HL-60 (cell line): ENCODE measurements at regions not wholly inside any gene's neighbourhood (a gene's known extent, or its start where the extent isn't known, plus 50 kb on each side); places are given as distances from the start of the nearest gene placed in this dataset.

ENCODE experiments used
- DNase-seq, 2 experiments: peaks; one replicate each; pipeline ENCODE4 v3.0.0-alpha.2; 2010 to 2020; ENCODE audit warnings: low read depth in 1 of 2, low spot score in 1 of 2
- H3K27ac ChIP-seq: fragments of 250-450 bp; sonication (Bioruptor Pico); replicated peaks from 2 replicates; pipeline ENCODE4 v1.5.1; 2020; ENCODE audit warnings: mild to moderate bottlenecking, moderate library complexity
- H3K27me3 ChIP-seq: fragments of 250-450 bp; sonication (Bioruptor Pico); 2 replicates; pipeline ENCODE4 v1.5.1; 2021; ENCODE audit warnings: mild to moderate bottlenecking, moderate library complexity; ENCODE audit not compliant: insufficient read depth, poor library complexity, severe bottlenecking
- H3K4me3 ChIP-seq: replicated peaks from 2 replicates; pipeline ENCODE4 v1.5.1; 2011; ENCODE audit warnings: mild to moderate bottlenecking, control low read depth, low read length; ENCODE audit not compliant: insufficient read depth
- CTCF ChIP-seq: IDR thresholded peaks from one replicate; pipeline ENCODE4 v1.5.1; 2011; ENCODE audit warnings: low read length, control low read depth, inconsistent platforms; ENCODE audit not compliant: insufficient read depth
- GABPA ChIP-seq: IDR thresholded peaks from 2 replicates; pipeline ENCODE4 v1.6.1; 2012; ENCODE audit warnings: low read depth
- POLR2AphosphoS5 ChIP-seq: IDR thresholded peaks from 2 replicates; pipeline ENCODE4 v1.6.1; 2012; ENCODE audit warnings: low read depth
- SPI1 ChIP-seq: IDR thresholded peaks from 2 replicates; pipeline ENCODE4 v1.6.1; 2012; ENCODE audit warnings: low read depth, mild to moderate bottlenecking, borderline replicate concordance
- TF ChIP-seq, protein P1 (sequence below): IDR thresholded peaks from 2 replicates; pipeline ENCODE4 v1.6.1; 2012; ENCODE audit warnings: low read depth; ENCODE audit not compliant: insufficient replicate concordance

GRCh38 chr12:90428881-90429280 lies 526.1 kb downstream of the CCER1 start:
- H3K4me3 ChIP-seq, result no peak overlapping the region
- no peaks in the 10 kb centered on the region for H3K27me3 ChIP-seq
- no peak for TF ChIP-seq CTCF
- TF ChIP-seq GABPA, result no peak
- no peak for DNase-seq
- no peak overlapping the region for H3K27ac ChIP-seq

- Histone ChIP-seq H3K27me3 (no peaks in the 10 kb centered on the region), H3K4me3 (no peak overlapping the region), H3K27ac (no peak overlapping the region)
- TF ChIP-seq SPI1 (no peak), POLR2AphosphoS5 (no peak), GABPA (no peak), CTCF (no peak)
- TF ChIP-seq, protein P1, sequence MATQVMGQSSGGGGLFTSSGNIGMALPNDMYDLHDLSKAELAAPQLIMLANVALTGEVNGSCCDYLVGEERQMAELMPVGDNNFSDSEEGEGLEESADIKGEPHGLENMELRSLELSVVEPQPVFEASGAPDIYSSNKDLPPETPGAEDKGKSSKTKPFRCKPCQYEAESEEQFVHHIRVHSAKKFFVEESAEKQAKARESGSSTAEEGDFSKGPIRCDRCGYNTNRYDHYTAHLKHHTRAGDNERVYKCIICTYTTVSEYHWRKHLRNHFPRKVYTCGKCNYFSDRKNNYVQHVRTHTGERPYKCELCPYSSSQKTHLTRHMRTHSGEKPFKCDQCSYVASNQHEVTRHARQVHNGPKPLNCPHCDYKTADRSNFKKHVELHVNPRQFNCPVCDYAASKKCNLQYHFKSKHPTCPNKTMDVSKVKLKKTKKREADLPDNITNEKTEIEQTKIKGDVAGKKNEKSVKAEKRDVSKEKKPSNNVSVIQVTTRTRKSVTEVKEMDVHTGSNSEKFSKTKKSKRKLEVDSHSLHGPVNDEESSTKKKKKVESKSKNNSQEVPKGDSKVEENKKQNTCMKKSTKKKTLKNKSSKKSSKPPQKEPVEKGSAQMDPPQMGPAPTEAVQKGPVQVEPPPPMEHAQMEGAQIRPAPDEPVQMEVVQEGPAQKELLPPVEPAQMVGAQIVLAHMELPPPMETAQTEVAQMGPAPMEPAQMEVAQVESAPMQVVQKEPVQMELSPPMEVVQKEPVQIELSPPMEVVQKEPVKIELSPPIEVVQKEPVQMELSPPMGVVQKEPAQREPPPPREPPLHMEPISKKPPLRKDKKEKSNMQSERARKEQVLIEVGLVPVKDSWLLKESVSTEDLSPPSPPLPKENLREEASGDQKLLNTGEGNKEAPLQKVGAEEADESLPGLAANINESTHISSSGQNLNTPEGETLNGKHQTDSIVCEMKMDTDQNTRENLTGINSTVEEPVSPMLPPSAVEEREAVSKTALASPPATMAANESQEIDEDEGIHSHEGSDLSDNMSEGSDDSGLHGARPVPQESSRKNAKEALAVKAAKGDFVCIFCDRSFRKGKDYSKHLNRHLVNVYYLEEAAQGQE, result no peak
- DNase-seq, result no peak
Observed at GRCh38 chr12:90428465-90428864, 526.5 kb downstream of the CCER1 start.

DNA sequence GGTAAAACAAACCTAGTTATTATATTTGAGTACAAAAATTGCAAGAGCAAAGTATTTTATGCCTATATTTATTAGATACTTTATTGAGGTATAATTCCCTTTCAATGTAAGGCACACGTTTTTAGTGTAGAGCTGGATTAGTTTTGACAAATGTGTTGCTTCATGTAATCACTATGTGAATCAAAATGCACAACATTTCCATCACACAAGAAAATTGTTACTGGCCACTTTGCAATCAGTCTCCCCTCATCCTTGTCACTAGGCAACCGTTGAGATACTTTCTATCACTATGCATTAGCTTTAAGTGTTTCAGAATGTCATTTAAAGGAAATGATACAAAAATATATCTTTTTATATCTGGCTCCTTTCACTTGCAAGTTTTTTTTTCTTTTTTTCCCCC lies 531.0 kb downstream of the CCER1 start:
- no peak overlapping the region for H3K4me3 ChIP-seq
- H3K27ac ChIP-seq, result no peak overlapping the region
- TF ChIP-seq GABPA, result no peak
- no peaks in the 10 kb centered on the region for H3K27me3 ChIP-seq
- DNase-seq, result no peak

DNA sequence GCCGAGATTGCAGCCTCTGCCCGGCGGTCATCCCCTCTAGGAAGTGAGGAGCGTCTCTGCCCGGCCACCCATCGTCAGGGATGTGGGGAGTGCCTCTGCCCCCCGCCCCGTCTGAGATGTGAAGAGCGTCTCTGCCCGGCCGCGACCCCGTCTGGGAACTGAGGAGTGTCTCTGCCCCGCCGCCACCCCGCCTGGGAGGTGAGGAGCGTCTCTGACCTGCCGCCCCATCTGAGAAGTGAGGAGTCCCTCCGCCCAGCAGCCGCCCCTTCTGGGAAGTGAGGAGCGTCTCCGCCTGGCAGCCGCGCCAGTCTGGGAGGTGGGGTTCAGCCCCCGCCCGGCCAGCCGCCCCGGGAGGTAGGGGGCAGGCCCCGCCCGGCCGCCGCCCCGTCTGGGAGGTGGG lies 544.0 kb downstream of the CCER1 start:
- Histone ChIP-seq H3K27me3 (no peaks in the 10 kb centered on the region), H3K27ac (no peak overlapping the region), H3K4me3 (no peak overlapping the region)
- DNase-seq, result no peak
- no peak for TF ChIP-seq CTCF
- no peak for TF ChIP-seq POLR2AphosphoS5
- TF ChIP-seq, protein P1, result no peak
- TF ChIP-seq GABPA, result no peak
- no peak for TF ChIP-seq SPI1

GRCh38 chr12:90407841-90408240 lies 547.1 kb downstream of the CCER1 start:
- H3K27me3 ChIP-seq, result no peaks in the 10 kb centered on the region
- TF ChIP-seq GABPA (no peak), POLR2AphosphoS5 (no peak), CTCF (no peak), SPI1 (no peak)
- TF ChIP-seq, protein P1, result no peak
- no peak for DNase-seq
- no peak overlapping the region for H3K4me3 ChIP-seq
- no peak overlapping the region for H3K27ac ChIP-seq
